Left ventricle myocardium inferior (tissue), 1 donor: ENCODE measurements at regions not wholly inside any gene's neighbourhood (a gene's known extent, or its start where the extent isn't known, plus 50 kb on each side); places are given as distances from the start of the nearest gene placed in this dataset.

ENCODE experiments used
- DNase-seq: peaks from one replicate; pipeline ENCODE4 v3.0.0-alpha.2; 2020
- H3K27ac ChIP-seq: fragments of 200-600 bp; replicated peaks from 2 replicates; pipeline ENCODE4 v1.8.0; 2021
- H3K27me3 ChIP-seq: fragments of 200-600 bp; 2 replicates; pipeline ENCODE4 v1.8.0; 2021; ENCODE audit warnings: low read depth
- H3K36me3 ChIP-seq: fragments of 200-600 bp; 2 replicates; pipeline ENCODE4 v1.8.0; 2021
- H3K4me1 ChIP-seq: fragments of 200-600 bp; 2 replicates; pipeline ENCODE4 v1.8.0; 2021
- H3K4me3 ChIP-seq: fragments of 200-600 bp; 2 replicates; pipeline ENCODE4 v1.8.0; 2021; ENCODE audit warnings: mild to moderate bottlenecking, moderate library complexity
- H3K9me3 ChIP-seq: fragments of 200-600 bp; replicated peaks from 2 replicates; pipeline ENCODE4 v1.8.0; 2021
- CTCF ChIP-seq: fragments of 200-600 bp; IDR thresholded peaks from 2 replicates; pipeline ENCODE4 v1.8.0; 2021; ENCODE audit warnings: antibody characterized with exemption, mild to moderate bottlenecking, borderline replicate concordance
- intact Hi-C: fragments of 100-400 bp; cut with micrococcal nuclease; formaldehyde crosslinking; loops from one replicate; pipeline ENCODE4 v1.11.0; 2022
- donor health status: DM: no; HTN: yes; CAD: no; lungs with severe emphysema.

GRCh38 chr5:23717486-23717885, 210.1 kb downstream of the PRDM9 start:
- Histone ChIP-seq H3K27ac (no peak overlapping the region), H3K4me3 (no peak overlapping the region), H3K36me3 (no peaks in the 10 kb centered on the region), H3K9me3 (peaks cover 7% of the 10 kb centered on the region), H3K27me3 (no peaks in the 10 kb centered on the region), H3K4me1 (no peaks in the 10 kb centered on the region)
- no peak for TF ChIP-seq CTCF
- intact Hi-C loops = no loop called here
- DNase-seq = no peak

- no peaks in the 10 kb centered on the region for H3K4me1 ChIP-seq
- H3K4me3 ChIP-seq = no peak overlapping the region
- H3K9me3 ChIP-seq = no peaks in the 10 kb centered on the region
- no peak for TF ChIP-seq CTCF
- no peaks in the 10 kb centered on the region for H3K27me3 ChIP-seq
- intact Hi-C loops = no loop called here
- H3K36me3 ChIP-seq = no peaks in the 10 kb centered on the region
- no peak for DNase-seq
- H3K27ac ChIP-seq = no peak overlapping the region
These were observed 211.2 kb downstream of the PRDM9 start for GRCh38 chr5:23718564-23718963.

- H3K36me3 ChIP-seq = no peaks in the 10 kb centered on the region
- no peak for TF ChIP-seq CTCF
- no peak overlapping the region for H3K4me3 ChIP-seq
- DNase-seq = no peak
- no peaks in the 10 kb centered on the region for H3K27me3 ChIP-seq
- intact Hi-C loops = no loop called here
- H3K4me1 ChIP-seq = no peaks in the 10 kb centered on the region
- no peak overlapping the region for H3K27ac ChIP-seq
- peaks cover 8% of the 10 kb centered on the region for H3K9me3 ChIP-seq
These were observed 213.9 kb downstream of the PRDM9 start for GRCh38 chr5:23721336-23721735.

GRCh38 chr5:23727271-23727670, 219.9 kb downstream of the PRDM9 start:
- Histone ChIP-seq H3K27me3 (no peaks in the 10 kb centered on the region), H3K27ac (no peak overlapping the region), H3K9me3 (peaks cover 8% of the 10 kb centered on the region), H3K36me3 (no peaks in the 10 kb centered on the region), H3K4me1 (no peaks in the 10 kb centered on the region), H3K4me3 (no peak overlapping the region)
- intact Hi-C loops = no loop called here
- no peak for DNase-seq
- TF ChIP-seq CTCF = no peak

GRCh38 chr5:23730023-23730422, 222.6 kb downstream of the PRDM9 start:
- DNase-seq = no peak
- H3K9me3 ChIP-seq = peaks cover 18% of the 10 kb centered on the region
- no peaks in the 10 kb centered on the region for H3K27me3 ChIP-seq
- no peaks in the 10 kb centered on the region for H3K36me3 ChIP-seq
- H3K27ac ChIP-seq = no peak overlapping the region
- intact Hi-C loops = no loop called here
- TF ChIP-seq CTCF = no peak
- no peak overlapping the region for H3K4me3 ChIP-seq
- no peaks in the 10 kb centered on the region for H3K4me1 ChIP-seq

GRCh38 chr5:23740029-23740428, 232.6 kb downstream of the PRDM9 start:
- H3K36me3 ChIP-seq = no peaks in the 10 kb centered on the region
- no peaks in the 10 kb centered on the region for H3K27me3 ChIP-seq
- H3K9me3 ChIP-seq = peaks cover 3% of the 10 kb centered on the region
- H3K4me3 ChIP-seq = no peak overlapping the region
- no peak for DNase-seq
- H3K27ac ChIP-seq = no peak overlapping the region
- H3K4me1 ChIP-seq = no peaks in the 10 kb centered on the region
- intact Hi-C loops = no loop called here
- no peak for TF ChIP-seq CTCF
